GM23338 (cell line): ENCODE measurements at regions not wholly inside any gene's neighbourhood (a gene's known extent, or its start where the extent isn't known, plus 50 kb on each side); places are given as distances from the start of the nearest gene placed in this dataset.

Experiments
- CREB1 ChIP-seq: fragments of 250-450 bp; sonication (Bioruptor Pico); IDR thresholded peaks from 2 replicates; pipeline ENCODE4 v1.5.0; 2020; ENCODE audit warnings: low read depth, mild to moderate bottlenecking, moderate library complexity
- EZH2 ChIP-seq: fragments of 200-600 bp; sonication (generic); IDR thresholded peaks from one replicate; pipeline ENCODE4 v1.8.0; 2017; ENCODE audit warnings: antibody characterized with exemption, mild to moderate bottlenecking, low read depth; ENCODE audit not compliant: unreplicated experiment
- POLR2AphosphoS5 ChIP-seq: IDR thresholded peaks from 2 replicates; pipeline ENCODE4 v1.6.1; 2016; ENCODE audit warnings: antibody characterized with exemption, low read depth
- TF ChIP-seq, protein P1 (sequence below), 2 experiments: fragments of 200-600 bp in 1 of 2; sonication (generic) in 1 of 2; conservative IDR thresholded peaks; 2 replicates each; pipeline versions ENCODE4 v1.5.1 to v1.6.1; 2016 to 2017; ENCODE audit warnings: antibody characterized with exemption in 2 of 2, low read depth in 2 of 2, mild to moderate bottlenecking in 2 of 2, moderate library complexity in 1 of 2

DNA sequence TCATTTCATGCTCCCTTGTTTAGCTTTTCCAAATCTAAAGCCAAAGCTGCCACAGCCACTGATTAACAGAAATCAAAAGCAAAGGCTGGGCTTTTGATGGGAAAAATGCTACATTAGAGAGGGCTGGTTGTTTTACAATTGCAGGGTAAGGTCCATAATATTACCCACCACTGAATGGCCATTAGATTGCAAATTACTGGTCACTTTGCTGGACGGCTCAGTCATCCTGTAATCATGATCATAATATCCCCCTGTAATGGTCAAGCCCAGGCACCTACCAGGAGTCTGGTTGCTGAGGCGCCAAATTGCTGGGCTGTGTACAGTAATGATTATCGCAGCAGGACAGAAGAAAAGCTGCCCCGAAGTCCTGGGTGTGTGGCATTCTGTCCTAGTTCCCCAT, 286.5 kb downstream of the ZSWIM6 start:
- no peak for TF ChIP-seq CREB1 (CRISPR knock-in tag)
- TF ChIP-seq, protein P1, sequence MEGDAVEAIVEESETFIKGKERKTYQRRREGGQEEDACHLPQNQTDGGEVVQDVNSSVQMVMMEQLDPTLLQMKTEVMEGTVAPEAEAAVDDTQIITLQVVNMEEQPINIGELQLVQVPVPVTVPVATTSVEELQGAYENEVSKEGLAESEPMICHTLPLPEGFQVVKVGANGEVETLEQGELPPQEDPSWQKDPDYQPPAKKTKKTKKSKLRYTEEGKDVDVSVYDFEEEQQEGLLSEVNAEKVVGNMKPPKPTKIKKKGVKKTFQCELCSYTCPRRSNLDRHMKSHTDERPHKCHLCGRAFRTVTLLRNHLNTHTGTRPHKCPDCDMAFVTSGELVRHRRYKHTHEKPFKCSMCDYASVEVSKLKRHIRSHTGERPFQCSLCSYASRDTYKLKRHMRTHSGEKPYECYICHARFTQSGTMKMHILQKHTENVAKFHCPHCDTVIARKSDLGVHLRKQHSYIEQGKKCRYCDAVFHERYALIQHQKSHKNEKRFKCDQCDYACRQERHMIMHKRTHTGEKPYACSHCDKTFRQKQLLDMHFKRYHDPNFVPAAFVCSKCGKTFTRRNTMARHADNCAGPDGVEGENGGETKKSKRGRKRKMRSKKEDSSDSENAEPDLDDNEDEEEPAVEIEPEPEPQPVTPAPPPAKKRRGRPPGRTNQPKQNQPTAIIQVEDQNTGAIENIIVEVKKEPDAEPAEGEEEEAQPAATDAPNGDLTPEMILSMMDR (conservative IDR thresholded peaks at IDR 0.05; ENCODE audit: low read depth in 2 of 2) = no peak
- no peak for TF ChIP-seq EZH2
- no peak for TF ChIP-seq POLR2AphosphoS5
